ENCODE measurements at regions not wholly inside any gene's neighbourhood (a gene's known extent, or its start where the extent isn't known, plus 50 kb on each side); places are given as distances from the start of the nearest gene placed in this dataset.

DNA sequence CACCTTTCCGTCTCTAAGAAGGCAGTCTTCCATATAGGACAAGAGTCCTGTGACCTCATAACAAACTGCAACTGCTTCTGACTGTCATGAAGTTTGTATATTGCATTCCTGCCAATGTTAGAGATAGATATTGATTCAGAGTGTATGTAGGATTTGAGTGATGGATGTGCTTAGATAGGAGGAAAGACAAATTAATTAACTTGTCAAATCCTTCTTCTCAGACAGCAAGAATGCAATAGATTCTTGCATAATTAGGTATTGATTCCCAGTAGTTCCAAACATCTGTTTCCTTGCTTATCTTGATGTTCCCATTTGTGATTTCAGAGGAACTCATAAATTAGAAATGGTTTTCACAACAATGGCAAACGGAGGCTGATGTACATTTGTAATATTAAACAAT is 555.3 kb downstream of the TRAM1L1 start:
- TF ChIP-seq, protein P1, sequence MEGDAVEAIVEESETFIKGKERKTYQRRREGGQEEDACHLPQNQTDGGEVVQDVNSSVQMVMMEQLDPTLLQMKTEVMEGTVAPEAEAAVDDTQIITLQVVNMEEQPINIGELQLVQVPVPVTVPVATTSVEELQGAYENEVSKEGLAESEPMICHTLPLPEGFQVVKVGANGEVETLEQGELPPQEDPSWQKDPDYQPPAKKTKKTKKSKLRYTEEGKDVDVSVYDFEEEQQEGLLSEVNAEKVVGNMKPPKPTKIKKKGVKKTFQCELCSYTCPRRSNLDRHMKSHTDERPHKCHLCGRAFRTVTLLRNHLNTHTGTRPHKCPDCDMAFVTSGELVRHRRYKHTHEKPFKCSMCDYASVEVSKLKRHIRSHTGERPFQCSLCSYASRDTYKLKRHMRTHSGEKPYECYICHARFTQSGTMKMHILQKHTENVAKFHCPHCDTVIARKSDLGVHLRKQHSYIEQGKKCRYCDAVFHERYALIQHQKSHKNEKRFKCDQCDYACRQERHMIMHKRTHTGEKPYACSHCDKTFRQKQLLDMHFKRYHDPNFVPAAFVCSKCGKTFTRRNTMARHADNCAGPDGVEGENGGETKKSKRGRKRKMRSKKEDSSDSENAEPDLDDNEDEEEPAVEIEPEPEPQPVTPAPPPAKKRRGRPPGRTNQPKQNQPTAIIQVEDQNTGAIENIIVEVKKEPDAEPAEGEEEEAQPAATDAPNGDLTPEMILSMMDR (IDR thresholded peaks at IDR 0.05) = no peak
- TF ChIP-seq POLR2A (IDR thresholded peaks at IDR 0.05) = no peak
